HEK293 (cell line): ENCODE measurements at regions not wholly inside any gene's neighbourhood (a gene's known extent, or its start where the extent isn't known, plus 50 kb on each side); places are given as distances from the start of the nearest gene placed in this dataset.
A peak's percentile ranks its signal among the peaks of the same experiment; 100 is the strongest.

Source experiments
- BCL11A ChIP-seq: fragments of 450-650 bp; formaldehyde crosslinking; IDR thresholded peaks from 2 replicates; pipeline ENCODE4 v1.5.1; 2016; ENCODE audit warnings: low read depth, missing biosample characterization, missing genetic modification characterization
- CTCF ChIP-seq: fragments of 450-650 bp; formaldehyde crosslinking; IDR thresholded peaks from 2 replicates; pipeline ENCODE4 v1.5.1; 2016; ENCODE audit warnings: missing biosample characterization, missing genetic modification characterization
- ZNF133 ChIP-seq: fragments of 450-650 bp; formaldehyde crosslinking; IDR thresholded peaks from 2 replicates; pipeline ENCODE4 v1.5.1; 2016; ENCODE audit warnings: missing biosample characterization, missing genetic modification characterization
- ZNF138 ChIP-seq: fragments of 450-650 bp; formaldehyde crosslinking; IDR thresholded peaks from 2 replicates; pipeline ENCODE4 v1.5.1; 2016; ENCODE audit warnings: missing biosample characterization, missing genetic modification characterization, borderline replicate concordance
- ZNF239 ChIP-seq: fragments of 450-650 bp; formaldehyde crosslinking; IDR thresholded peaks from 2 replicates; pipeline ENCODE4 v1.5.1; 2016; ENCODE audit warnings: missing biosample characterization, missing genetic modification characterization
- ZNF639 ChIP-seq: fragments of 450-650 bp; formaldehyde crosslinking; IDR thresholded peaks from 2 replicates; pipeline ENCODE4 v1.5.1; 2016; ENCODE audit warnings: missing biosample characterization, missing genetic modification characterization
- ZNF670 ChIP-seq: fragments of 450-650 bp; formaldehyde crosslinking; IDR thresholded peaks from 2 replicates; pipeline ENCODE4 v1.5.1; 2016; ENCODE audit warnings: missing biosample characterization, missing genetic modification characterization, low read depth
- ZNF837 ChIP-seq: fragments of 450-650 bp; formaldehyde crosslinking; IDR thresholded peaks from 2 replicates; pipeline ENCODE4 v1.5.1; 2016; ENCODE audit warnings: missing biosample characterization, missing genetic modification characterization

GRCh38 chr14:106843386-106843785 lies 1317.0 kb downstream of the TMEM121 start:
- TF ChIP-seq ZNF639 (tag by site-specific recombination) (no peak), ZNF837 (no peak), ZNF239 (no peak), ZNF133 (tag by site-specific recombination) (no peak), CTCF (tag by site-specific recombination) (peak; percentile 35; the same call in 1 of the 2 replicates), ZNF138 (tag by site-specific recombination) (no peak), ZNF670 (tag by site-specific recombination) (no peak), BCL11A (tag by site-specific recombination) (no peak)
